NCI-H69 (cell line): ENCODE measurements at regions not wholly inside any gene's neighbourhood (a gene's known extent, or its start where the extent isn't known, plus 50 kb on each side); places are given as distances from the start of the nearest gene placed in this dataset.
"Not testable (repeated sequence)": the region's sequence is repeated elsewhere in the genome, so short reads cannot be mapped to it uniquely, and the experiment has no call there.

Source experiments
- DNase-seq: peaks from one replicate; lab custom pipeline; 2025; lab: John Stamatoyannopoulos, UW

DNA sequence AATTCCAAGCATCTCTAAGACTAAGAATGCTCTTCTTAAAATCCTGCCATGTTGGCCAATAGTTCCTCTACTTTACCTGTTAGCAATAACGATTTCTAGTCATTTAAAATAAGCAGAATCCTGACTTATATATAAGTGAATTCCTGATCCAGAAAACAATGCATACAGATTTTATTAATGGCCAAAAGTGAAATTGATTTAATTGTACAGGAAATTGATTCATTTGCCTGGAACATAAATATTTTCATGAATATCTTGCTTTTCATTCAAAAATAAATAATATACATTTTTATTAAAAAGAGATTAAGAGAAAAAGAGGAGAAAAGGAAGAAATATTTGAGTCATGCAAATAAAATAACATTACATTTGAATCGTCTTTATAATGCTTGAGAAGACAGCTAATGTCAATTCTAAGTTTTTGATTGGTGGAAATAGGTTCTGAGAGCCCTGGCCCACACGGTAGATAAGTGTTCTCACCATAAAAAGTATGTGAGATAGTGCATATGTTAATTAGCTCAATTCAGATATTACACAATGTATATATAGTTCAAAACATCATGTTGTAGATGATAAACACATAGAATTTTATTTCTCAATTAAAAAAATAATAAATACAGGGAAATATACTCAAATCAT lies 323.2 kb upstream of the MIR17HG start:
- DNase-seq, result no peak

DNA sequence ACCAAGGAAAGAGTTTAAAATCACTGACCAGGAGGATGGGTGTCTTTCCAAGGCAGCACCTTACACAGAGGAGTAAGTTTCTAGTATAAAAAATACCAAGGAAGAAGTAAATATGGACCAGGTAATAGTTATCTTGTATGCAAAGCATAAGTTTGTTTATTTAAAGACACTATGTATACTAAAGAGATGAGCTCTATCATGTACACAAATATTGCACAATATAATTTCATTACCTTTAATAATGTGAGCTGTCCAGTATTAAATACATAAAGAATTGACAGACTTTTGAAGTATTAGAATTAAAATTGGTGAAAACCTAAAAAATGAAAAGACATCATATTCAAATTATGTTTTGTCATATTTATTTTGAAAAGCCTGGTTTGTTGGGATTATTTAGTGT lies 322.0 kb upstream of the MIR17HG start:
- DNase-seq, result no peak

DNA sequence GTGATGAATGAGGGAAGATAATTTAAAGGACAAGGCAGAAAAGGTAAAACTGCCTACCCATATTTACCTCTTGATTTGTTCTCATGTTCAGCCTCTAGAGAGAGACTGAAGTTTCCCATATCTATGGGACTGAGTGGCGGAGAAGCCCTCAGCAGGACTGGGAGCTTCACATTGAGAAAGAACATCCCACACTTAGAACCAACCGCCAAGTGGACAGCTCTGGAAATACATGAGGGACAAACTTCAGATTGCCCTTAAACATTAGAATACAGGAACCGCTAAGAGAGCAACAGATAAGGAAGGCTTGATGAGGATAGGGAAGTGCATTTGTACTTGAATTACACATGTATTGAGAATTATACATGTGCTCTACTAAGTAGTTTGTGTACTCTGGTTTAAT lies 316.0 kb upstream of the MIR17HG start:
- DNase-seq, result no peak

DNA sequence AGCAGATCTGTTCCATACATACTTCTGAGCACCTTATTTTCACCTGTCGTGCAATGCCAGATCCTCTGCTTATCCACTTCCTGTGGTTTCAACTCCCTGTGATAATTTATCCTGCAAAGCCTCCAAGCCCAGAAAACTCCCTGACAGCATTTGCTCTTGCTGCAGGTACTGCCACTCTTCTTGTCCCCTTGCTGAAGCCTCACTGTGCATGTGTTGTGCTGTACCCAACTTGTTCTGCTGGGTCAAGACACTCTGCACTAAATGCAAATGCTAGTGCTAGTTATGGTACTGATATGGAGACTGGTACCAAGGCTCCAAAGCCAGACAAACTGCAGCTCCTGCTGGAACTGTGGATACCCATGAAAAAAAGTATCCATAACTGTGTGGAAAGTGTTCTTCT lies 315.4 kb upstream of the MIR17HG start:
- no peak for DNase-seq

DNA sequence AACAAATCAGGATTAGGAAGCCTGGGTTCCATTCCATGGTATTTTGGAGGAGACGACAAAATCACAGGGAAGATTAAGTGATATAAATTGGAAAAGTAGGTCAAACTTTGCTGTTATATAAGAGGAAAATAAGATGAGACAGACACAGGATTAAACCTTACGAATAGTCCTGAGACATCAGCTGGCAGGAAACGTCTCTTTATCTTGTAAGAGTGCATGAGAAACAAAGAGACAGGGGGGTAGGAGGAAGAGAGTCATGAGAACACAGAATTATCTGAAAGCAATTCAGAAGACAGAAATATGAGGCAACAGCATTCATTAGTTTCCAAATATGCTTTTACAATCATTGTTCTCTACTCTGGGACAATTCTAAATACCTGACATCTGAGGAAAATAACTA lies 310.6 kb upstream of the MIR17HG start:
- no peak for DNase-seq

DNA sequence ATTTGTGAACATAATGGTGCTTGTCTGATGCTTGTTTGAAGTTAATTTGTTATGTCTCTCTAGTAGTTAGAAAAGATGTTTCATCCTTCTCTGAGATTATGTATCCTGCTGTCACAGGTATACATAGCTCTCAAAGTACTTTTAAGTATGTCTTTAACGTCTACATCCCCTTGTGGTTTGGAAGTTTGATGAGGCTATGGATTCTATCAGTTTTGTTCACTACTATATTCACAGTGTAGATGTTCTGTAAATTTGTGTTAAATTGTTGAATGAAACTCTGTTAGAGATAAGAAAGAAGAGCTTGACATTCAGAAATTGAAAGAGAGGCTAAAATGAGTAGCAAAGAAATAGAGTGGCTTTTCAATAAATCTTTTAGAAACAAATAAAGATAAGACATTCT lies 304.6 kb upstream of the MIR17HG start:
- no peak for DNase-seq

DNA sequence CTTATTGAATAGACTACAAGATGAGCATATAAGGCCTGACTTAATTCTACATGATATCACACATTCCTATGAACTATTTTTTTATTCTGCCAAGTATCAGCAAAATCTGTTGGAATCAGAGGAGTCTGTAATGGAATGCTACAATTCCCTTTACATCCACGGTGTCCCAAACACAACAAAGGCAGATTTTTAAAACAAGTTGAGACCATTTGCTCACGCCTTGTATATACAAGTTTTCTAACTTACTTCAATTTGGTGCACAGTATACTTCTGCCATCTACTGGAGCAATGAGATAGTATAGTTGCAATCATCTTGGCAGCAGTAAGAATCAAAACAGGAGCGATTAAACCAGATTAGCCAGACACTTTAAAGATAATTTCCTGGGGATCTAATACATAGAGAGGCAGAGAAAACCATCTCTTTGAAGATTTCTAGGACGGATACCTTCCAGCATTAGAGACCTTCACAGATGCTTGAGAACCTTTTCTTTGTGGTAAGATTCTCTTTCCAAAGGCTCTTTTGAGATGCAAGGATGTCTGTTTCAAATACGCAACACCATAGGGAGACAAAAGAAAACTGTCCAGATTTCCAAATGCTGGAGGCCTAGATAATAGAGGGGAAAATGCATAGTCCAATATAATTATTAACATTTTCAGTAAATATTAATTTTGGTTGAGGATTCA lies 302.0 kb upstream of the MIR17HG start:
- DNase-seq, result peak; percentile 63

DNA sequence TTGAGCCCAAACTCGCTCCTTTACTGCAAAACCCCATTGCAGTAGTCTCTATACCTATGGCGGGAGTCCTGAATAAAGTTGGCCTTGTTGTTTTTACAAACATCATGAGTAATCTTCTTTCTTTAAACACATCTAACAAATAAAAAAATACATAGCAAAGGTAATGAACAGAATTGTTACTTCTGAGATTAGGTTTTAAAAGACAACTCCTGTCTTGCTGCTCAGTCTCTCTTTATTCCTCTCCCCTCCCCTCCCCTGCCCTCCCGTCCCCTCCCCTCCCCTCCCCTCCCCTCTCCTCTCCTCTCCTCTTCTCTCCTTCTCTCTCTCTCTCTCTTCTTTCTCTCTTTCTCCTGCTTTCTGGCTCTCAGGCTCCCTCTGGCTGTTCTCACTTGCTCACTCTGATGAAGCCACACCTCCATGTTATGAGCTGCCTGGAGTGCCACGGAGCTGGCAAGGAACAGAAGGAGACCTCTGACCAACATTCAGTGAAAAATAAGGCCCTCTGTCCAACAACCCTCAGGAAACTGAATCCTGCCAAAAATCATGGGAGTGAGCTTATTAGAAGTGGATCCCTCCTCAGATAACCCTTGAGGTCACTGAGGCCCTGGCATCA lies 300.7 kb upstream of the MIR17HG start:
- no peak for DNase-seq

DNA sequence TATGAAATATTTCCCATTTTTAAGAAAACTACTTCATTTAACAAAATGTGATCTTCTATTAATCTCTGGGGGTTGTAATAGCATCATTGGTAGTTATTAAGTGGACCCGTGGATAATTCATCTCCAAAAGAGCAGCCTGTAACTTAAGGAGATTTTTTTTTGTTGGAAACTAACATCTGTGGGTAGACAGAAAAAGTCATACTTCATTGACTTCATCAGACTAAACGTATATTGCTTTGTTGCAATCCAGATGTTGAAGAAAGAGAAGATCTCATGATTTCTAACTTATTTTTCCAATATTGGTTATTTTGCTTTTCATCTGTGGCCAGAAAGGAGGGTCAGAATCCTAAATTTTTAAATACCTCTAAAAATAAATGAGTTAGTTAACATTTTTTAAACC lies 296.5 kb upstream of the MIR17HG start:
- DNase-seq, result no peak

DNA sequence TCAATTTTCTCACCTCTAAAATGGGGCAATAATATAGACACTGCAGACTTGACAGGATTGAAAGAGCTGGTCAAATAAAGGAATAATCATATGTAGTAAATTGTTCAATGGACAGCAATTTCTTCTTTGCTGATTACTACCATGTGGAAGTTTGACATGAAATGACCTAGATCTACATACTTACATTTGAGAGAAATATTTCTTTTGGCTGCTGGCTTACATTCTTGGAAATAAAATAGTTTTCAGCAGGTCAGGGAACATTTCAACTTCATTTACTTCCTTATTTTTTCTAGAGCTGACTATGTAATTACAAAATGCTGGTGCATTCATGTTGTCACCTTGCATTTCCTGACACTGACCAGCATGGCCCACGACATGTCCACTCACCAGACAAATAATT lies 294.6 kb upstream of the MIR17HG start:
- DNase-seq, result no peak

DNA sequence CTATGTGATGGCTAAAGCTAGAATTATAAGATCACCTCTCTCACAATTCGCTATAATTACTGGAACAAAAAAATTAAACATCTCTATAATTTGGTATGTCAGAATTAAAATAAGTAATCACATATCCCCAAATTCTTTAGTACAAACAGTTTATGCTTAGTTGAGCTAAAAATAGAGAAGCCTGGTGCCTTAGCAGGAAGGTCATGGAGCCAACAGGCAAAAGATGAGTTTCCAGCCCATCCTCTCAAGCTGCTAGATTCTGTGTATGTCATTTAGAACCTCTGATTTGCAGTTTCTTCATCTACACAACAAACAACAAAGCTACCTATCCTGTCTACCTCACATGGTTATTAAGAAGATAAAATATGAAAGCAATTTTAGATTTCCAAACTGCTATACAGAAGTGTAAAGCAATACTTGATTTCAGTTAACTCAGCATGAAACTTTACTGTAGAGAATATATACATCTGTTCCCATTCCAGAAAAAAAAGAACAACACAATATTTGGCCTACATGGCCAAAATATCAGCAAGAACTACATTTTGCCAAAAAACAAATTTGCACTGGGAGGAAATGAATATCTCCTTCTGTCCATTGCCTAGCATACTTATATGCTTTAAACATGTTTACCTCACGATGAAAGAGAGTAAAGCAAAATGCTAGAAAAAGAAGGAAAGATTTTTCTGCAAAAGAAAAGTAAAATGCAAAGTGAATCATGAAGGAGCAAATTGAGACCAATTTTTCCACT lies 294.0 kb upstream of the MIR17HG start:
- DNase-seq, result no peak

DNA sequence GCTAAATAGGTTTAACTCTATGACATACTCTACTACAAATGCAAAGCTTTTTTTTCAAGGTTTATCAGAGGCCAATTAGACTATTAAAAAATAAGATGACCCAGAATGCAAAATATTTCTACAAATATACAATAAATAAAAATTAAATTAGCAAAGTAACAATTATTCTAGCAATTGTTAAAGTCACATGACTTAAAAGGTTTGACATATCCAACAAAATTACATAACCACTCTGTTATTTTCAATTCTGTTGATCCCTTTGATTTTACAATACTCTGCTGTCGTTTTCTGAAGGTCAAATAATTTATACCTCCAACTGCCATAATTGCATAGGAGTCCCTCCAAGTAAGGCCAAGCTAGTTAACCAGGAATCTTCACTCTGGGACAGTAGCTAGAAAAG lies 292.6 kb upstream of the MIR17HG start:
- no peak for DNase-seq

DNA sequence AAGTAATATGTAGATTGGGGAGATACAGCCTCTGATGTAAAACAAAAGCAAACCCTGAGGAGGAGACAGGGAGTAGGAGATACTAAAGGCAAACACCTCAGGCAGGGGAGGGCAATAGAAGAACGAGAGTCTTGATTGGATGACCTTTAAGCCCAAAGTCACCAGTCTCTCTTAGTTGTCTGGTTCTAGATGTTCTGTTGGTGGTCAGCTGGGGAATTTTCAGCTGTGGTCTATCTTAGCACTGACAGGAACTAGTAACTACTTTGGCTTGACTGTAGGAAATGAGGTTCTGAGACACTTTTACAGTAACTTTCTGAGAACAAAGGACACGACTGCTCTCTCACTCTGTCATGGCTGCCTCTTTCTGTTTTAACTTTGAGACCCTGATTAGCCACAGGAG lies 290.7 kb upstream of the MIR17HG start:
- DNase-seq, result no peak

DNA sequence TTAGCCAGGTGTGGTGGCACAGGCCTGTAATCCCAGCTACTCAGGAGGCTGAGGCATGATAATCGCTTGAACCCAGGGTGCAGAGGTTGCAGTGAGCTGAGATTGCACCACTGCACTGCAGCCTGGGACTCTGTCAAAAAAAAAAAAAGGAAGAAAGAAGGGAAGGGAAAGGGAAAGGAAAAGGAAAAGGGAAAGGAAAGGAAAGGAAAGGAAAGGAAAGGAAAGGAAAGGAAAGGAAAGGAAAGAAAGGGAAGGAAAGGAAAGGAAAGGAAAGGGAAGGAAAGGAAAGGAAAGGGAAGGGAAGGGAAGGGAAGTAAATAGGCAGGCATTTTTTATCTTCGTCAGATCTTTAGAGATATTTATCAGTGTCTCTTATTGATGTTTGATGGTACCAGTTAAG lies 290.0 kb upstream of the MIR17HG start:
- not testable (repeated sequence) for DNase-seq

DNA sequence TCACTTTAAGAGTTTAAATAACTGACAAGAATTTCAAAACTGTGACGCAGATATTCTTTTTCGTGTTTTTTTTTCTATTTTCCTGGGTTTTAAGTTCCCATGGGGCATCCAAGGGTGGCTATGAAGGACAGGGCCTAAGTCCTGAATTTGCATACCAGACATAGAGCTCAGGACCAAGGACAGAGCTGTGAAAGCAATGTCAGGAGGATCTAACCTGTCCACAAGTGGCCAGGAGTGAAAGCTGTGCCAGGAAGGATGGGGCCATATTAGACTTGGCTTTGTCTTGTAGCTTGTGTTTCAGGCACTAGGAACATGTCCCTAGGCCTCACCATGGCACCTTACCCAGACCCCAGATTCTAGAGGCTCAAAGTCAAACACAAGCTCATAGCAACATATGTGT lies 289.4 kb upstream of the MIR17HG start:
- DNase-seq, result no peak

DNA sequence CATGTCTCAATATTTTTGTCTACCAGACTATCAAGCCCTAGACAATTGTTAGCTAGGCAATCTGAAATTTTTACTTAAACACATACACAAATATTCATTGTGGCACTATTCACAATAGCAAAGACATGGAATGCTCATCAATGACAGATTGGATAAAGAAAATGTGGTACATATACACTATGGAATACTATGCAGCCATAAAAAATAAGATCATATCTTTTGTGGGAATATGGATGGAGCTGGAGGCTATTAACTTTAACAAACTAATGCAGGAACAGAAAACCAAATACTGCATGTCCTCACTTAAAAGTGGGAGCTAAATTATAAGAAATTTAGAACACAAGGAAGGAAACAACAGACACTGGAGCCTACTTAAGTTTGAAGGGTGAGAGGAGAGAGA lies 288.6 kb upstream of the MIR17HG start:
- no peak for DNase-seq

DNA sequence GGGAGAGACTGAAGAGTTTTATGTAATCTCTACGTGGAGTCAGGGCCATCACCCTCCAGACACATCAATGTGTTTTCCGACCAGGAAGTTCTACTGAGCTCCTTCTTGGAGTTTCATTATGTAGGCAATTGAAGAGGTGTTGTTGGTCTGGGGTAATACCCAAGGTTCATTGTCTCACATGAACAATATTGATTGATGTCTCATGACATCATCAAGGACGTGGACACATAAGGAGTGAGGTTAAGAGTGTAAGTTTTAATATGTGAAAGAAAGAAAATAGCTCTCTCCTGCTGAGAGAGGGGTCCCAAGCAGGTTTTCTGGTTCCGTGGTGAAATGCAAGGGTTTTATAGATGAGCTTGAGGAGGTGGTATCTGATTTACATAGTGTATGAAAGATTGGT lies 280.7 kb upstream of the MIR17HG start:
- no peak for DNase-seq

DNA sequence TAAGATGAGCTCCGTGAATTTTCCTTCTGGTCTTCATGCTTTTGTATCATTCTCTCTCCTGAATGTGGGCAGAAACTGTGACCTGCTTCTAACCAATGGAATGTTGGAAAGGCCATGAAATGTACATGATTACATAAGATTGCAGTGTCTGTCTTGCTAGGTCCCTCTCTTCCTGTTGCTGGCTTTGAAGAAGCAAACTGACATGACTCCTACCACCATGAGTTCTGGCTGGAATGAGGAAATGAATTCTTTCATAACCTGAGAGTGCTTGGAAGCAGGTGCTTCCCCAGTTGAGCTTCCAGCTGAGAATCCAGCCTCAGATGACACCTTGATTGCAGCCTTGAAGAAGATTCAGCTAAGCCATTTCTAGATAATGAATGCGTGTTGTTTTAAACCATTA lies 275.0 kb upstream of the MIR17HG start:
- no peak for DNase-seq

DNA sequence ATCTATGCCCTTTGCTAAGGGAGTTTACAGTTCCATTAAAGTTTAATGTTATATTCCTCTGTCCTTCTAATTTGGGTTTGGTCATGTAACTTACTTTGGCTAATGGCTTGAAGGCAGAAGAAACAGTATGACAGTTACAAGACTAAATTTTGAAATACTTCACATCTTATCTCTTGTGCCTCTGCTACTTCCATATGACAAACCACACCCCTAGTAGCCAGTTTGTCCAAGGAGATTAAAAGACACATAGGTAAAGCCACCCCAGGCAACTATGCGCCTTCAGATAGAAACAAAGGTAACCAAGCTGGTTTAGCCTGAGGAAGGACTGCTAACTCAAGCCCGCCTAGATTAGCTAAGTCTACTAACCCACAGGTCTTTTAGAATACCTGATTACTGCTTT lies 273.4 kb upstream of the MIR17HG start:
- no peak for DNase-seq

DNA sequence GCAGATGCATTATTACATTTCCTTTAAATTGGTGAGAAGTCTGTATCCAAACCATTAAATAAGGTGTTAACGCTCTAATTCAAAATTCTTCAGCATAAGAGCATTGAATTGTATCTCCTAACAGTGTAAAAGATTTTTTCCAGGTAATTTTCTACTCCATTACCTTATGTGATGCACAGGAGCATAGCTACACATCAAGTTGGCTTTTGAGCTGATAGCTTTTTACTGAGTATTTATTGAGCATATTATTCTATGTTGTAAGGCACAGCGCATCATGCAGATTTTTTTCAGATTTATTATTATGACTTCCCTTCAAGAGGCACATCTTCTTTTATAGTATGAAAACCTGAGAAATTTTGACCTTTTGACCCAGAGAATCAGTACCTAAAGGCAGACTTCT lies 270.7 kb upstream of the MIR17HG start:
- DNase-seq, result no peak

DNA sequence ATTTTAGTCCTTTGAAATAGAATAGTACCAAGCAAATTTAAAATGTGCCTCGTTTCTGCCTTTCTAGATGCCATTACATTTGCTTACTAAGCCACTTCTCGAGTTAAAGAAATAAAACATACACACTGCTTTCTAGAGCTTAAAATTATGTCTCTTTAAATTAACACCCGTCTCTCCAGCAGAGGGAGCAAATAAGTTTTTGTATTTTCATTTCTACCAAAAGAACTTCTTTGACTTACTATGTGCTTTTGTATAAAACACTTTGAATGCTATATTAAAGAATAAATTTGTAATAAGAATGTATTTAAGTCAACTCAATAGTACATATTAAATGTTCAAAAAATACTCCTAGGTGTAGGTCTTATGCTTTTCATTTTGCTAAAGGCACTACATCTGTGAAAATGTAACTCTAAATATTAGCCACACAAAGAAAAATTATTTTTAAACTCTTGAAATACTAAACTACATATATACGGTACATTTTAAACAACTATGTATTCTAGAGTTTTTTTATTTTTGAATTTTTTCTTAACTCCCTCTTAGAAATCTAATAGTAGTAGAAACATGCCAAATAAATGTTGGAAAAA lies 269.3 kb upstream of the MIR17HG start:
- DNase-seq, result peak; percentile 33

DNA sequence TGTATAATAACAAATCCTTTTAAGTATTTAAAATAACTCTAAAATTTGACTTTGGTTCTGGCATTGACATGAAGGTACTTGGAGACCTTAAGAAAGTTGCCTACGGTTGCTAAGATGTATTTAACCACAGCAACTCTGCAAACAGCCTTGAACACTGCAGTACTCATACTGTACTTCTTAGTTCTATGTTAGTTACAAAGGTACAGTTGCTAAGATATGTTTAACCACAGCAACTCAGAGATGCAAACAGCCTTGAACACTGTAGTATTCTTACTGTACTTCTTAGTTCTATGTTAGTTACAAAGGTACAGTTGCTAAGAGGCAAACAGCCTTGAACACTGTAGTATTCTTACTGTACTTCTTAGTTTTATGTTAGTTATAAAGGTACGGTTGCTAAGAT lies 268.3 kb upstream of the MIR17HG start:
- DNase-seq, result no peak

DNA sequence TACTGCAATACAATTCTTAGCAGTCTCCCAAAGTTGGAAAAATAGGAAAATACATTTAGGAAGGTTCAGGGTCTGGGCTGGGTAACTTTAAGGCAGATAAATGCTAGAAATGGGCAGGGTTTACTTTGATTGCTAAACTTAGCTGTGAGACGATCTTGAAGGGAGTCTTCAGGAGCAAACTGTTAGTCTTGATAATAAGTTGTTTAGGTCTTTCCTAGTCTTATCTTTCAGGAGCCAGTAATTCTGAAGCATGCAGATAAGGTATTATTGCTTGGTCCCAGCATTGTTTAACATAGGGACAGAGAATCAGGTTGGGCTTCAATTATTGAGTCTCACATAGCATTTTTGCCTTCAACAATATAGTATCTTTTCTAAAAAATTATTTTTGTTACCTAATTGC lies 262.4 kb upstream of the MIR17HG start:
- DNase-seq, result no peak
